ENCODE measurements at regions not wholly inside any gene's neighbourhood (a gene's known extent, or its start where the extent isn't known, plus 50 kb on each side); places are given as distances from the start of the nearest gene placed in this dataset.

DNA sequence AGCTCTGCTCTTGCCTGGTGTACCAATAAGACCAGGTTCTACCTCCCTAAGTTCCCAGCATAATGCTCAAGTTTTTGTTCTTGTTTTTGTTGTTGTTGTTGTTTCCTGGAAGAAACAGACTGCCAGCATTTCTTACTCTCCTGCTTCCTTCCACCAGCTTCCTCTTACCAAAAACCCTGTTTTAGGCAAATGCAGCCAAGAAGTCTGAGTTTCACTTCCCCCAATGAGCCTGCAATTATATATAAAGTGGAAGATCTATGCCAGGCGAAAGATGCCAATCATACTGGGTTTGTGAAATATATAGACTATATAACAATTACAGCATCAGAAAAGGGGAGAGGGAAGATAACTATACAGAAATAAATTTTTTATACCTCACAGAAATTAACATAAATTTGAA, 931.5 kb upstream of the FAT3 start:
- TF ChIP-seq, protein P1, sequence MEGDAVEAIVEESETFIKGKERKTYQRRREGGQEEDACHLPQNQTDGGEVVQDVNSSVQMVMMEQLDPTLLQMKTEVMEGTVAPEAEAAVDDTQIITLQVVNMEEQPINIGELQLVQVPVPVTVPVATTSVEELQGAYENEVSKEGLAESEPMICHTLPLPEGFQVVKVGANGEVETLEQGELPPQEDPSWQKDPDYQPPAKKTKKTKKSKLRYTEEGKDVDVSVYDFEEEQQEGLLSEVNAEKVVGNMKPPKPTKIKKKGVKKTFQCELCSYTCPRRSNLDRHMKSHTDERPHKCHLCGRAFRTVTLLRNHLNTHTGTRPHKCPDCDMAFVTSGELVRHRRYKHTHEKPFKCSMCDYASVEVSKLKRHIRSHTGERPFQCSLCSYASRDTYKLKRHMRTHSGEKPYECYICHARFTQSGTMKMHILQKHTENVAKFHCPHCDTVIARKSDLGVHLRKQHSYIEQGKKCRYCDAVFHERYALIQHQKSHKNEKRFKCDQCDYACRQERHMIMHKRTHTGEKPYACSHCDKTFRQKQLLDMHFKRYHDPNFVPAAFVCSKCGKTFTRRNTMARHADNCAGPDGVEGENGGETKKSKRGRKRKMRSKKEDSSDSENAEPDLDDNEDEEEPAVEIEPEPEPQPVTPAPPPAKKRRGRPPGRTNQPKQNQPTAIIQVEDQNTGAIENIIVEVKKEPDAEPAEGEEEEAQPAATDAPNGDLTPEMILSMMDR (IDR thresholded peaks at IDR 0.05) = no peak
- TF ChIP-seq, protein P2, sequence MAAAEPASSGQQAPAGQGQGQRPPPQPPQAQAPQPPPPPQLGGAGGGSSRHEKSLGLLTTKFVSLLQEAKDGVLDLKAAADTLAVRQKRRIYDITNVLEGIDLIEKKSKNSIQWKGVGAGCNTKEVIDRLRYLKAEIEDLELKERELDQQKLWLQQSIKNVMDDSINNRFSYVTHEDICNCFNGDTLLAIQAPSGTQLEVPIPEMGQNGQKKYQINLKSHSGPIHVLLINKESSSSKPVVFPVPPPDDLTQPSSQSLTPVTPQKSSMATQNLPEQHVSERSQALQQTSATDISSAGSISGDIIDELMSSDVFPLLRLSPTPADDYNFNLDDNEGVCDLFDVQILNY (CRISPR knock-in tag; IDR thresholded peaks at IDR 0.05) = no peak
- TF ChIP-seq, protein P3, sequence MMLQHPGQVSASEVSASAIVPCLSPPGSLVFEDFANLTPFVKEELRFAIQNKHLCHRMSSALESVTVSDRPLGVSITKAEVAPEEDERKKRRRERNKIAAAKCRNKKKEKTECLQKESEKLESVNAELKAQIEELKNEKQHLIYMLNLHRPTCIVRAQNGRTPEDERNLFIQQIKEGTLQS (CRISPR knock-in tag; conservative IDR thresholded peaks at IDR 0.05) = no peak
- no peak for TF ChIP-seq SP1 (CRISPR knock-in tag; conservative IDR thresholded peaks at IDR 0.05)
- TF ChIP-seq ZNF317 (CRISPR knock-in tag; IDR thresholded peaks at IDR 0.05; ENCODE audit: borderline replicate concordance, low read depth) = no peak
- no peak for TF ChIP-seq NFYB (CRISPR knock-in tag; conservative IDR thresholded peaks at IDR 0.05; ENCODE audit: low read depth)
- TF ChIP-seq NR1H2 (CRISPR knock-in tag; IDR thresholded peaks at IDR 0.05) = no peak
- TF ChIP-seq ZBTB43 (CRISPR knock-in tag; IDR thresholded peaks at IDR 0.05) = no peak
- TF ChIP-seq FOXP1 (CRISPR knock-in tag; IDR thresholded peaks at IDR 0.05; ENCODE audit: borderline replicate concordance) = no peak
